WERI-Rb-1 (cell line): ENCODE measurements at regions not wholly inside any gene's neighbourhood (a gene's known extent, or its start where the extent isn't known, plus 50 kb on each side); places are given as distances from the start of the nearest gene placed in this dataset.

Experiments used
- DNase-seq: peaks from one replicate; pipeline ENCODE4 v3.0.0-alpha.2; 2020
- H3K27ac ChIP-seq: fragments of 250-450 bp; sonication (Bioruptor Pico); 2 replicates; pipeline ENCODE4 v1.5.1; 2020; ENCODE audit warnings: mild to moderate bottlenecking, moderate library complexity
- H3K27me3 ChIP-seq: fragments of 250-450 bp; sonication (Bioruptor Pico); 2 replicates; pipeline ENCODE4 v1.5.1; 2021; ENCODE audit warnings: mild to moderate bottlenecking, low read depth, moderate library complexity; ENCODE audit not compliant: insufficient read depth, severe bottlenecking
- H3K36me3 ChIP-seq: fragments of 250-450 bp; sonication (Bioruptor Pico); 2 replicates; pipeline ENCODE4 v1.5.1; 2020; ENCODE audit warnings: mild to moderate bottlenecking, moderate library complexity
- H3K4me3 ChIP-seq: 2 replicates; pipeline ENCODE4 v1.5.1; 2011; ENCODE audit warnings: low read depth, mild to moderate bottlenecking, control low read depth, low read length
- H3K9me3 ChIP-seq: fragments of 250-450 bp; sonication (Bioruptor Pico); 2 replicates; pipeline ENCODE4 v1.5.1; 2021; ENCODE audit warnings: mild to moderate bottlenecking, moderate library complexity; ENCODE audit not compliant: severe bottlenecking
- CTCF ChIP-seq: IDR thresholded peaks from 2 replicates; pipeline ENCODE4 v1.5.1; 2011; ENCODE audit warnings: low read depth, mild to moderate bottlenecking, control low read depth, inconsistent platforms, low read length

- H3K9me3 ChIP-seq = no peaks in the 10 kb centered on the region
- no peaks in the 10 kb centered on the region for H3K36me3 ChIP-seq
- TF ChIP-seq CTCF = no peak
- no peak overlapping the region for H3K4me3 ChIP-seq
- H3K27me3 ChIP-seq = no peaks in the 10 kb centered on the region
- no peak overlapping the region for H3K27ac ChIP-seq
- DNase-seq = no peak
Observed at GRCh38 chr15:100708916-100709315, 106.5 kb downstream of the ASB7 start.

- H3K27me3 ChIP-seq = no peaks in the 10 kb centered on the region
- H3K9me3 ChIP-seq = no peaks in the 10 kb centered on the region
- no peak for DNase-seq
- H3K36me3 ChIP-seq = no peaks in the 10 kb centered on the region
- H3K27ac ChIP-seq = no peak overlapping the region
- H3K4me3 ChIP-seq = no peak overlapping the region
- no peak for TF ChIP-seq CTCF
Observed at GRCh38 chr15:100710222-100710621, 107.8 kb downstream of the ASB7 start.

- Histone ChIP-seq H3K27me3 (no peaks in the 10 kb centered on the region), H3K27ac (no peak overlapping the region), H3K4me3 (no peak overlapping the region), H3K36me3 (no peaks in the 10 kb centered on the region), H3K9me3 (no peaks in the 10 kb centered on the region)
- TF ChIP-seq CTCF = no peak
- DNase-seq = no peak
Observed at GRCh38 chr15:100710744-100711515, 108.5 kb downstream of the ASB7 start.

GRCh38 chr15:100711516-100712021 lies 109.2 kb downstream of the ASB7 start:
- no peaks in the 10 kb centered on the region for H3K36me3 ChIP-seq

GRCh38 chr15:100712226-100712625 lies 109.8 kb downstream of the ASB7 start:
- Histone ChIP-seq H3K36me3 (no peaks in the 10 kb centered on the region), H3K27me3 (no peaks in the 10 kb centered on the region), H3K9me3 (no peaks in the 10 kb centered on the region), H3K27ac (no peak overlapping the region), H3K4me3 (no peak overlapping the region)
- DNase-seq = no peak
- TF ChIP-seq CTCF = no peak

More at GRCh38 chr15:100711516-100712021, 109.2 kb downstream of the ASB7 start:
- Histone ChIP-seq H3K4me3 (no peak overlapping the region), H3K9me3 (no peaks in the 10 kb centered on the region), H3K27me3 (no peaks in the 10 kb centered on the region), H3K27ac (no peak overlapping the region)
- no peak for TF ChIP-seq CTCF
- DNase-seq = no peak
